Adipocyte (in vitro differentiated cells): ENCODE measurements at regions not wholly inside any gene's neighbourhood (a gene's known extent, or its start where the extent isn't known, plus 50 kb on each side); places are given as distances from the start of the nearest gene placed in this dataset.

ENCODE experiments used
- DNase-seq: peaks from one replicate; pipeline ENCODE4 v3.0.0-alpha.2; 2015; ENCODE audit warnings: low read depth
- H3K27me3 ChIP-seq: replicated peaks from 2 replicates; pipeline ENCODE4 v1.7.0; 2013; ENCODE audit warnings: mild to moderate bottlenecking, low read length, moderate library complexity; ENCODE audit not compliant: control insufficient read depth, insufficient read depth
- H3K36me3 ChIP-seq: 2 replicates; pipeline ENCODE4 v1.7.0; 2013; ENCODE audit warnings: low read length, mild to moderate bottlenecking, moderate library complexity; ENCODE audit not compliant: control insufficient read depth, insufficient read depth, severe bottlenecking
- H3K4me1 ChIP-seq: 2 replicates; pipeline ENCODE4 v1.7.0; 2013; ENCODE audit warnings: mild to moderate bottlenecking, low read length, moderate library complexity; ENCODE audit not compliant: control insufficient read depth, insufficient read depth
- H3K4me3 ChIP-seq: 2 replicates; pipeline ENCODE4 v1.7.0; 2013; ENCODE audit warnings: mild to moderate bottlenecking, low read length, moderate library complexity
- H3K9ac ChIP-seq: 2 replicates; pipeline ENCODE4 v1.7.0; 2013; ENCODE audit warnings: mild to moderate bottlenecking, low read length, moderate library complexity
- H3K9me3 ChIP-seq: 2 replicates; pipeline ENCODE4 v1.7.0; 2013; ENCODE audit warnings: mild to moderate bottlenecking, low read length, moderate library complexity; ENCODE audit not compliant: control insufficient read depth

GRCh38 chr2:176533505-176534193 is 264.4 kb downstream of the MTX2 start:
- Histone ChIP-seq H3K36me3 (no peaks in the 10 kb centered on the region), H3K27me3 (no peaks in the 10 kb centered on the region), H3K9ac (no peak overlapping the region), H3K9me3 (no peaks in the 10 kb centered on the region), H3K4me1 (peaks cover 29% of the 10 kb centered on the region), H3K4me3 (no peak overlapping the region)
- DNase-seq = no peak

GRCh38 chr2:176534798-176535466 is 265.7 kb downstream of the MTX2 start:
- H3K9ac ChIP-seq = no peak overlapping the region

GRCh38 chr2:176535467-176536113 is 266.3 kb downstream of the MTX2 start:
- H3K4me1 ChIP-seq = peaks cover 29% of the 10 kb centered on the region
- H3K4me3 ChIP-seq = peak overlapping the region; percentile 17
- no peak overlapping the region for H3K9ac ChIP-seq
- H3K9me3 ChIP-seq = no peaks in the 10 kb centered on the region
- H3K27me3 ChIP-seq = peaks cover 7% of the 10 kb centered on the region
- H3K36me3 ChIP-seq = no peaks in the 10 kb centered on the region
- DNase-seq = no peak

More at GRCh38 chr2:176534798-176535466, 265.7 kb downstream of the MTX2 start:
- H3K9me3 ChIP-seq = no peaks in the 10 kb centered on the region
- H3K4me3 ChIP-seq = peak overlapping the region; percentile 17
- no peak for DNase-seq
- H3K4me1 ChIP-seq = peaks cover 29% of the 10 kb centered on the region
- peaks cover under 1% of the 10 kb centered on the region for H3K27me3 ChIP-seq
- H3K36me3 ChIP-seq = no peaks in the 10 kb centered on the region

GRCh38 chr2:176536439-176537133 is 267.3 kb downstream of the MTX2 start:
- H3K4me1 ChIP-seq = peaks cover 29% of the 10 kb centered on the region
- H3K9ac ChIP-seq = no peak overlapping the region
- no peak overlapping the region for H3K4me3 ChIP-seq
- no peaks in the 10 kb centered on the region for H3K36me3 ChIP-seq
- no peaks in the 10 kb centered on the region for H3K9me3 ChIP-seq
- DNase-seq = no peak
- H3K27me3 ChIP-seq = peaks cover 7% of the 10 kb centered on the region

- H3K9me3 ChIP-seq = no peaks in the 10 kb centered on the region
Measured at GRCh38 chr2:176537932-176538331, 268.7 kb downstream of the MTX2 start.

GRCh38 chr2:176540995-176541394 is 271.8 kb downstream of the MTX2 start:
- Histone ChIP-seq H3K4me3 (no peak overlapping the region), H3K4me1 (peaks cover 22% of the 10 kb centered on the region), H3K27me3 (peaks cover 7% of the 10 kb centered on the region), H3K36me3 (no peaks in the 10 kb centered on the region), H3K9ac (no peak overlapping the region), H3K9me3 (no peaks in the 10 kb centered on the region)
- DNase-seq = no peak

More at GRCh38 chr2:176537932-176538331, 268.7 kb downstream of the MTX2 start:
- Histone ChIP-seq H3K36me3 (no peaks in the 10 kb centered on the region), H3K27me3 (peaks cover 7% of the 10 kb centered on the region), H3K4me3 (no peak overlapping the region), H3K4me1 (peaks cover 34% of the 10 kb centered on the region), H3K9ac (no peak overlapping the region)
- no peak for DNase-seq

- Histone ChIP-seq H3K9ac (no peak overlapping the region), H3K36me3 (no peaks in the 10 kb centered on the region), H3K4me1 (peaks cover 24% of the 10 kb centered on the region), H3K9me3 (no peaks in the 10 kb centered on the region), H3K27me3 (peaks cover 7% of the 10 kb centered on the region), H3K4me3 (no peak overlapping the region)
- DNase-seq = no peak
Measured at GRCh38 chr2:176542476-176542875, 273.2 kb downstream of the MTX2 start.

- Histone ChIP-seq H3K27me3 (peaks cover 13% of the 10 kb centered on the region), H3K4me1 (peaks cover 24% of the 10 kb centered on the region), H3K4me3 (no peak overlapping the region), H3K9ac (no peak overlapping the region), H3K36me3 (no peaks in the 10 kb centered on the region), H3K9me3 (no peaks in the 10 kb centered on the region)
- DNase-seq = no peak
Measured at GRCh38 chr2:176544557-176544956, 275.3 kb downstream of the MTX2 start.

- Histone ChIP-seq H3K27me3 (peaks cover 17% of the 10 kb centered on the region), H3K4me3 (no peak overlapping the region), H3K9ac (no peak overlapping the region), H3K36me3 (no peaks in the 10 kb centered on the region), H3K9me3 (no peaks in the 10 kb centered on the region), H3K4me1 (peaks cover 24% of the 10 kb centered on the region)
- DNase-seq = no peak
Measured at GRCh38 chr2:176544991-176545956, 276.0 kb downstream of the MTX2 start.

GRCh38 chr2:176546550-176546949 is 277.3 kb downstream of the MTX2 start:
- no peak overlapping the region for H3K9ac ChIP-seq
- H3K36me3 ChIP-seq = no peaks in the 10 kb centered on the region
- no peak overlapping the region for H3K4me3 ChIP-seq
- H3K27me3 ChIP-seq = peaks cover 15% of the 10 kb centered on the region
- no peaks in the 10 kb centered on the region for H3K9me3 ChIP-seq
- no peak for DNase-seq
- peaks cover 24% of the 10 kb centered on the region for H3K4me1 ChIP-seq
